WI38 (cell line): ENCODE measurements at regions not wholly inside any gene's neighbourhood (a gene's known extent, or its start where the extent isn't known, plus 50 kb on each side); places are given as distances from the start of the nearest gene placed in this dataset.
"Not testable (repeated sequence)": the region's sequence is repeated elsewhere in the genome, so short reads cannot be mapped to it uniquely, and the experiment has no call there.

ENCODE experiments used
- H3K4me3 ChIP-seq: 2 replicates; pipeline ENCODE4 v1.5.1; 2011; ENCODE audit warnings: low read depth, mild to moderate bottlenecking, control low read depth, low read length
- CTCF ChIP-seq: IDR thresholded peaks from 2 replicates; pipeline ENCODE4 v1.5.1; 2012; ENCODE audit warnings: low read depth, mild to moderate bottlenecking, control low read depth, low read length

DNA sequence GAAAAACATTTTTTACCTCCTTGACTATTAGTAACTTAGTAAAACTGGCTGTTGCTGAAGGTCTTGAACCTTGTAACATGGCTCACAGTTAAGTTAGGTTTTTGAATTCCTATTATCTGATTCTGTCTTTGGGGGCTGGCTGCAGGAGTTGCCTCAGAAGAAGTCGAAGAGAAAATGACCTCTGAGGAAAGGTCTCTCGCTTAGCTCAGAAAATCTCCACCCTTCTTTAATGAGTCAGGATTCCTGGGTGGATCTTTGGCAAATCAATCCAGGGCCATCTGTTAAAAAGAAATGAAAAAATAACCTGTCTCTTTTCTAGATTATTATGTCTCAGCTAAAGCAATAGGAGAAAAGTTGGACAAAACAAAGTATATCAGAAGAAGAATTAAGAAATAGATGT, 267.8 kb upstream of the SEMA3C start:
- no peak overlapping the region for H3K4me3 ChIP-seq
- TF ChIP-seq CTCF: no peak

- no peak overlapping the region for H3K4me3 ChIP-seq
- TF ChIP-seq CTCF: no peak
Observed at GRCh38 chr7:81185072-81185471, 266.2 kb upstream of the SEMA3C start.

DNA sequence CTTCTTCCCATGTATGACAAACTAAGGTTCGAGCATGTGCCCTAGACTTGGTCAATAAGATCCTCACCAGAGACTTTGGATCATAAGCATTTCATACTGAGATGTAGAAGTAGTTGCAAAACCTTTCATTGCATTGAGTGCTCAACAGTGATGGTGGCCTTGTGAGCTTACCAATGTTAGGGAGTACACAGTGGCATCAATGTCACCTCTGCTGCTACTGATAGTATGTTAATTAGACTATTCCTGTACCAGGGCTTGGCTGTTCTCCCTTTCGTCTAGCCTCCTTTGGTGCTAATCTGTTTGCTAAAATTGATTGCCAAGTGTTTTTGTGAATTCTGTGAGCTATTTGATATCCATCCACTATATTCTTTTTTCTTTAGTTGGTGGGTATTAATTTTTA, 264.5 kb upstream of the SEMA3C start:
- no peak for TF ChIP-seq CTCF
- no peak overlapping the region for H3K4me3 ChIP-seq

- not testable (repeated sequence) for H3K4me3 ChIP-seq
Observed at GRCh38 chr7:81182056-81182455, 263.2 kb upstream of the SEMA3C start.

- no peak for TF ChIP-seq CTCF
- H3K4me3 ChIP-seq: no peak overlapping the region
Observed at GRCh38 chr7:81181066-81181465, 262.2 kb upstream of the SEMA3C start.

- H3K4me3 ChIP-seq: no peak overlapping the region
- no peak for TF ChIP-seq CTCF
Observed at GRCh38 chr7:81180573-81180972, 261.7 kb upstream of the SEMA3C start.

GRCh38 chr7:81175275-81175940, 256.6 kb upstream of the SEMA3C start:
- TF ChIP-seq CTCF: no peak
- H3K4me3 ChIP-seq: no peak overlapping the region

DNA sequence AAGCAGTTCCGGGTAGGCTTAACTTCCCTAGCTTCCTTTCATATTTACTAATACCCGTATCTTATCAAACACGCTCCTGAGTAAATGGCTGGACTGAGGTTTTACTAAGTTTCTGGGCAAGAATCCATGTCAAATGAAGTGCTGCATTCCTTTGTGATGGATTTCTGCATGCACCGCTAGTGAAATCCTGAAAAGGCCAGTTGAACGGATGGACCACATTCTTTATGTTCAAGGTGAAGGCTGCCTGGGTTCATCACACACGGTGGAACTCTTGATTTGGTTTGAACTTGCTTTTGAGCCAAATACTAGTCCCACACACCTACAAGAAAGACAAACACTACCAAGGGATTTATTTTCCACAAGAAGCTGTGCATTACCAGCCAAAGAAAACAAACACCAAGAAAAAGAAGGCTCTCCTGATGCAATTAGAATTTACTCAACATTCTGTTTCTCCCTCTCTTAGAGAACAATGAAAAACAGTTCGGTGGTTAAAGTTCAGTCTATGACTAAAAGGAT, 255.0 kb upstream of the SEMA3C start:
- TF ChIP-seq CTCF: no peak
- peak overlapping the region; percentile 34 for H3K4me3 ChIP-seq
